HG03064 (cell line): ENCODE measurements at regions not wholly inside any gene's neighbourhood (a gene's known extent, or its start where the extent isn't known, plus 50 kb on each side); places are given as distances from the start of the nearest gene placed in this dataset.
A peak's percentile ranks its signal among the peaks of the same experiment; 100 is the strongest.

Source experiments
- ATAC-seq: cut with Tn5 transposase; IDR thresholded peaks from one replicate; pipeline ENCODE4 v1.9.1; 2021; ENCODE audit warnings: low read depth; ENCODE audit not compliant: unreplicated experiment

DNA sequence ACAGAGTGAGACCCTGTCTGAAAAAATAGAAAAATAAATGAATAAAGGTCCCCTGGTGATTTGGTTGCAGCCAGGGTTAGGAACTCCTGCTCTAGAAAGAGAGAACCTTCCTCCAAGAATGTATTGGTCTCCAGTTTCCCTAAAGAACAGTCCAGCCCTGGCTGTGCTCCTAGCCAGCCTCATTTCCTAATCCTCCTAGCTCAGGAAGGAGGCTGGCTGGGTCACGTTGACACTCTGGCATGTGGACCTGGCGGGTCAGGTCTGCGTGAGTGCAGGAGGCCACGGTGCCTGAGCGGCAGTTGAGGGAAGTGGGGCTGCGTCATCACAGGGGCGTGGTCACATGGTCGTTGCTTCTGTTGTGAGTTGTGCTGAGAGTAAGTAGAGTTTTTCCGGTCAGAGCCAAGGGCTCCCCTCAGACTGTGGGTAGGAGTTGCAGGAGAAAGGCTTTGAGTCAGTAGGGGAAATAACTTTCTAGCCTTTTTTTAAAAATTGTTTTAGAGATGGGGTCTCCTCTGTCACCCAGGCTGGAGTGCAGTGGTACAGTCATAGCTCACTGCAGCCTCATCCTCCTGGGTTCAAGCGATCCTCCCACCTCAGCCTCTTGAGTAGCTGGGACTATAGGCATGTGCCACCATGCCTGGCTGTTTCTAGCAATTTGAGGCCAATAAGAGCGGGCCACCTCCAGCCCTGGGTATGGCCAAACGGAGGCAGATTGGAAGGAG, 194.0 kb upstream of the CIBAR2 start:
- peak; percentile 50 for ATAC-seq

DNA sequence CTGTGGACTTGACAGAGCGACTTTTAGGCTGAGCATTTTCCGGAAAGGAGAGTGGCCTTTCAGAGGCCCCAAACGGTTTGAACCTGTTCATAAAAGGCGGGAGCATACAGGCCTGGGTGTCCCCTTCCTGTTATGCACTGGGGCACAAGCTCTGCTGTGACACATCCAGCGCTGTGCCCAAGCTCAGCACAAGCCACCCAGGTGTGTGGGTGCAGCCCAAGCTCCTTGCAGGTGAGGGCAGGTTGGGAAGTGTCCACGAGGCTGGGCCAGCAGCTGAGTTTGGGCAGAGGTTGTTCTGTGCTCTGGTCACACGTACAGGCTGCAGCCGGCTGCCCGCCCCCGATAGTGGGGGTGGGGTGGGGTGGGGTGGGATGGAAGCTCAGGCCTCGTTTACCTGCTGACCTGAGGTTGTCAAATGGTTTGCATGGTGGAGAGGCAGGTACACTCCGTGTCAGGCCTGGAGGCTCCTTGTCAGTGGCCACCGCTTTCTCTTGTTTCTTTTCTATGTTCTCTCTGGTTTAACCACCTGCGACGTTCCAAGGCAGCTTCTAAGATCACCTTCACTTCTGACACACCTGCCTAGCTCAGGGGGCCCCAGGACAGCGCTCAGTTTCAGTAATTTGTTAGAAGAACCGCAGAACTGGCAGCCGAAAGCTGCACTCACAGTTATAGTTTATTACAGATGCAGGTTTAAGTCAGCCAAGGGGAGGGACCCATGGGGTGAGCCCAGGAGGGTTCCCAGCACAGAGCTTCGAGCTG, 194.7 kb upstream of the CIBAR2 start:
- ATAC-seq: no peak

DNA sequence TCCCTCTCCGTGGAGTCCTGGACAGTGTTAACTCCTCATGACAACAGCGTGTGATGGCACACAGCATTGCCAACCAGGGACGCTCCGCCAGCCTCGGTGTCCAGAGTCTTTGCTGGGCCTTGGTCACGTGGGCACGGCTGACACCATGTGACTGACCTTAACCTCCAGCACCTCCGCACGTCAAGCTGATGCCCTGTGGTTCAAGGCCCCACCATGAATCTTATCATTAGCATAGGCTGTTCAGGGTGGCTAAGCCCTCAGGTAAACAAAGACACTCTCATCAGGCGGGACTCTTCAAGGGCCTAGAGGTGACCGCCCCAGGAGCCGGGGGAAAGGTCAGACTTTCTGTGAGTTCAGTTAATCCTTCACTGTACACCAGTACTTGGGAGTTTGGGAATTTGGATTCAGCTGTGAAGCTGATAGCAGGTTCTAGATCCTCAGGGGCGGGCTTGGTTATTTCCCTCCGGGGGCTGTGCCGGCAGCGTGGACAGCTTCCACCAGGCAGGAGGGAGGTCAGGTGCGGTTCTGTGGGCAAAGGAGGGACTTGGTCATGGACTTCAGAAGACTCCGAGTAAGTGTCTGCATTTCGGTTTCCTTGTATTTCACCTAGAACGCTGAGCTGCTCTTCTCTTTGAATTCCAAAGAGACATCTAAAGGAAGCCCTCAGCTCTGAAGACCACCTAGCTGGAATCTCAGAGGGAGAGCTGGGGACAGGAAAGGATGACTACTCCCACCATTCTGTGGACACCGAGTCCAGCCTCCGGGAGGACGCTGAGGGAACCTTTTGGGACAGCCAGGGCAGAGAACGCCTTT, 195.5 kb upstream of the CIBAR2 start:
- no peak for ATAC-seq

DNA sequence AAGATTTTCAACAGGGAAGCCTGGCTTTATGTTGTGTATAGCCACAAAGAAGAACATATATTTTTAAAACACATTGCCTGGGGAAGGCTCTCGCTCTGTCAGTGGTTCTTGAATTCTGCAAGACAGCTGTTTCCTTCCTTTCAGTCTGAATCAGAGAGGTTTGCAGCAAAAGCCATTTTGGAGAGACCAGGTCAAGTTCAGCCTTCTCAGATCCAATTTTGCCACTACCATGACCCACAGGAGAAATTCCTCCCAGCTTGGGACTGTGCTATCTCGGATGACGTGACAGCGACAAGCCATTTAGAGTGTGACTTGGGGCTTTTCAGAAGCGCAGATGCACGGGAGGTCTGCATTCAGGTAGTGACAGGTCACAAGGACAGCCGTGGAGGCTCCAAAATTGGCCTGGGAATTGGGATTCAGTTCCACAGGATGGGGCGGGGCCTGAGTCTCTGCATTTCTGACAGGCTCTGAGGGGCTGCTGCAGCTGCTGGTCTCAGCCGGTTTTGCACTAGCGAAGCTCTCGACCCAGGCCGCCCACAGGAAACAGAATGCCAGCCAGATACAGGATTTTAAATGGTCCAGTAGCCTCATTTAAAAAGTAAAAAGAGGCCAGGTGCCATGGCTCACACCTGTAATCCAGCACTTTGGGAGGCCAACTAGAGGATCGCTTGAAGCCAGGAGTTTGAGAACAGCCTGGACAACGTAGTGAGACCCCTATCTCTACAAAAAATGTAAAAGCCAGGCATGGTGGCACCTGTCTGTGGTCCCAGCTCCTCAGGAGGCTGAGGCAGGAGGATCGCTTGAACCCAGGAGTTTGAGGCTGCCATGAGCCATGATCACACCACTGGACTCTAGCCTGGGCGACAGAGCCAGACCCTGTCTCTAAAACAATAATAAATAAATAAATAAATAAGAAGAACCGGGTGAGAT, 196.6 kb upstream of the CIBAR2 start:
- no peak for ATAC-seq

DNA sequence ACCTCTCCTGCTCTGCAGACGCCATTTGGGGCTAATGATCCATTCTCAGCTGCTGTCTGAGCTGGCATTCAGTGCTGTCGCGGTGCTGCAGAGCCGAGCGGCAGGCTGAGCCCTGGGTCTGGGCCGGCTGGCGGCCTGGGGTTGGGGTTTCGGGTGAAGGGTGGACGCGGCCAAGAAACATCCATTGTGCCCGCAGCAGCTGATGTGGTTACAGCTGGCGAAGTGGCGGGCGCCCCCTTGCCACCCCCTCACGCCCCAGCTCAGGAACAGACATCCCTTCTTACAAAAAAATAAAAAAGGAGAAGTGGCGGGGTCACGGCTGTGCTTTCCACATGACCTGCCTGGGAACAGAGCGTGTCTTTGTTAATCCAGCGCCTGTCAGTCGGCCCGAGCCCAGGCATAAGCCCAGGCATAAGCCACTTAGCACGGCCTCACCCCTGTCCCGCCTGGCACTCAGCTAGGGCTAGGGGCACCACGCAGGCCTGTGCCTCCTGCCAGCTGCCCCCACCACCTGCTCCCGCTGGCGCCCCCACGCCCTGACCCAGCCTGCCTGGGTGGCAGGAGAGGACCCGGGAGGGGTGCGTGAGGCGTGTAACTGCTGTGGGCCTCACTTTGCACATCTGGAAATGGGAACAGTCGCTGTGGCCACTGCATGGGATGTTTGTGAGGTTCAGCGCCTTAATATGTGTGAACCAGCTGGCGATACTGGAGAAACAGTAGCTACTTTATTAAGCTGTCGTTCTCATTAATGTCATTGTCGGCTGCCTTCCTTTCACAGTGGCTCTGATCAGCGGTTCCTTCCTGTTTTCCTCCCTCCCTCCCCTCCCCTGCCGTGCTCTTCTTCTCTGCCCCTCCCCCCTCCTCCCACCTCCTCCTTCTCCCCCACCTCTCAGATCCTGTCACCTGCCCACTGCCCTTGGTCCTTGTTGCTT, 197.7 kb upstream of the CIBAR2 start:
- no peak for ATAC-seq

DNA sequence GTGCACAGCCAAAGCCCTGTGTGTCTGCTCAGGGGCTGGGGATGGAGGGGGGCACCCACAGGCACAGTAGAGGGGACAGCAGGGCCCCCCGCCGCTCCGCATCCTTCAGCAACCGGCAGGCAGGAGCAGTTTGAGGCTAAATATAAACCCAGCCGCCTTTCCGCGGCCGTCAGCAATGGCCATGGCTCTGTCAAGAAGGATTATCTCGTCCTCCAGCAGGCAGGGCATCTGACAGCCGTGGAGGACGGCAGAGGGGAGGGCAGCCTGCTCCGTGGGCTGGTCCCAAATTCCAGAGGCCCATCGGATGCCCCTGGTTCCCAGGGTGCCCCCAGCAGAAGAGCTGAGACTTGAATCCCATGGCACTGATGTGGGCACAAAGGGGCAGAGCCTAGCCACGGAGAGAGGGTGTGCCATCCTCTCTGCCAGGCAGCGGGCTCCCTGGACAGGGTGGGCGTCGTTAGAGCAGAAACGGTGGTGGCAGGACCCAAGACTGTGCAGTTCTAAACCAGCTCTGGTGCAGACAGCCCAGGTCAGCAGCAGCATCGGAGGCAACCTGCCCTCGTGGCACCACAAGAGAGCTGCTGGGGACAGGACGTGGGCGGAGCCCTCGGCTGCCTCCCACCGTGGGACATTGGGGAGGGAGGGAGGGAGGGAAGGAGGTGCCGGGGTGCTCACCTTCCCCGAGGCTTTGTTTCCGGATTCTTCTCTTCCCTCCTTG, 198.8 kb upstream of the CIBAR2 start:
- no peak for ATAC-seq

DNA sequence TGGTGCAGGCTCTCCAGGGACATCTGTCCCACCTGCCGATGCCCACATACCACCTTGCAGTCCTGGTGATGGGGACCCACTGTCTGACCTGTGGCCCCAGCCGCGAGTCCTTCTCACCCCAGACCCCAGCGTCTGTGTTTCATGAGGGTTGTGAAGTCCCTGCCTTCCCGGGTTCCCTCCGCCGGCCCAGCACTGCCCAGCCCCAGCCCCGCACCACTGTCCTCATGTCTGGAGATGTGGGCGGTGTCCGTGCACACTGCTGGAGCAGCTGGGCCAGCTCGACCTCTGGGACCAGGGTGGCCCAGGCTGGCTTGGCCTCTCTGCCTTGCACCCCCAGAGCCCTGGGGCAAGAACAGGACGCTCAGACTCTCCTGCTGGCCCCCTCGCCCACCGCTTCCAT, 199.5 kb upstream of the CIBAR2 start:
- no peak for ATAC-seq

DNA sequence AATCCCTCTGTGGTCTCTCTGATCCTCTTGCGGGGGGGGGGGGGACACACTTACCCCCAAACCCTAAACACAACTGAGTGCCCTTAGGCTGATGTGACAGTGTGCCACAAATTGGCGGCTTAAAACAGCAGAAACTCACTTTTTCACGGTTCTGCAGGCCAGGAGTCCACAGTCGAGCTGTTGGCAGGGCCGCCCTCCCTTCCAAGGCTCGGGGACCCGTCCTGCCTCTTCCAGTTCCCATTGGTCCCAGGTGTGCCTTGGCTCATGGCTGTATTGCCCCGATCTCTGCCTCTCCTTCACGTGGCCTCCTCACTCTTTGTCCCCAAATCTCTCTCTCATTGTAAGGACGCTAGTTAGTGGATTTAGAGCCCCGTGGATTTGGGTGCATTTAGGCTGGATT, 199.9 kb upstream of the CIBAR2 start:
- no peak for ATAC-seq

DNA sequence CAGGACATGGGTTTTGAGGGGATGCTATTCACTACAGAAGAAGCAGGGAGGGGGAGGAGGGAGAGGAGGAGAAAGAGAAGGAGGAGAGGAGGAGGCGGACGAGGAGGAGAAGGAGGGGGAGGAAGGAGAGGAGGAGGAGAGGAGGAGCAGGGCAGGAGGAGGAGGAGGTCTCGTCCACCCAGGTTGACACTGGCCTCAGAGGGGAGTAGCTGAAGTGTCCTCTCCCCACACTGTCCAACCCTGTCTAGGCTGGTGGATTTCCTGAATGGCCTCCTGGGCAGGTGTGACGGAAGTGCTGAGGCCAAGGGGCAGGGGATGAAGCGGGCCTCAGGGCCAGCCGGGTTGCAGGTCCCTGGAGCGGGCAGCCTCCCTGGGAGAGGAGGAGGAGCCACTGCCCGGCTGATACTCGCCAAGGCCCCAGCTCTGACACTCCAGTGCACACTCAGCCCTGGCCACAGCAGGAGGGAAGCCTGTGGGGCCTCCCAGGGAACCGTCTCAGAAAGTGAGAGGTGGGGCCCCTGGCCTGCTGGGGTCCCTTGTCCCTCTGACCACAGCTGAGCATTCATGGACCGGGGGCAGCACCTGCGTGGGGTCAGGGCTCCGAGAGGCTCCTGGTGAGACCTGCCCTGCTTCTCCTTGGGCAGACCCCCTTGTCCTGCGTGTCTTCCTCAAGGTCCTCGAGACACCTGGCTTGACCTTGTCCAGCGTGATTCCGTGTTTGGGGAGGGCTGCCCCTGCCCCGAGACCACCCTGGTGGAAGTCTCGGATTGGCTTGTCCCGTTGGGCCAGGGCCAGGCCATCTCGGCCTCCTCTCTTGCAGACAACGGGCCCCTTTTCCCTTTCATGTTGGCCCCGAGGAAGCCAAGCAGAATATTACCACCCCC, 200.6 kb upstream of the CIBAR2 start:
- no peak for ATAC-seq

DNA sequence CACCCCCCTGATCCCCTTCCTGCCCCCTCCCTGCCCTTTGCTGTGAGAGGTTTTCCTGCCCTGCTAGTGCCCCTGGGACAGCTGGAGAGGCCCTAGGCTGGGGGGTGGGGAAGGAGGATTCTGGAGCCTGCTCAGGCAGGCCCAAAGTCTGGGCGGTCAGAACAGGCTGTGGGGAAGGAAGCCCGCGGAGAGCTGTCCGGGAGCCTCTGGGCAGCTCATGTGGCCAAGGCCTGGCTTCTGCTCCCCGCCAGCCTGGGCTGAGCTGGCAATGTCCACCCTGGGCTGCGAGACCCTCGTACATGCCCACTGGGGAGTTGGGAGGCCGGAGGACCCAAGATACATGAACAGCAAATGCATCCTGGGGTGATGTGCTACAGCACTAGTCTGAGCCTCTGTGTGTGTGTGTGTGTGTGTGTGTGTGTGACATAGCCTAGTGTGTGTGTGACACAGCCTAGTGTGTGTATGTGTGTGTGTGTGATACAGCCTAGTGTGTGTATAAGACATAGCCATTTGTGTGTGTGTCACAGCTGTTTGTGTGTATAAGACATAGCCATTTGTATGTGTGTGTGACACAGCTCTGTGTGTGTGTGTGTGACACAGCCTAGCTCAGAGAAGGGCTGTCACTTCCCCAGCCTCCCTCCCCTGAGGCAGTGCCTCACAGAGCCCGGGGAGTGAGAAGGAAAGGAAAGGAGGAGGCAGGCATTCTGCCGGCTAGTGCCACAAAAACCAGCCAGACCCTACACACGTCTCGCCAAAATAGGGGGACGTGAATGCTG, 201.4 kb upstream of the CIBAR2 start:
- ATAC-seq: no peak

DNA sequence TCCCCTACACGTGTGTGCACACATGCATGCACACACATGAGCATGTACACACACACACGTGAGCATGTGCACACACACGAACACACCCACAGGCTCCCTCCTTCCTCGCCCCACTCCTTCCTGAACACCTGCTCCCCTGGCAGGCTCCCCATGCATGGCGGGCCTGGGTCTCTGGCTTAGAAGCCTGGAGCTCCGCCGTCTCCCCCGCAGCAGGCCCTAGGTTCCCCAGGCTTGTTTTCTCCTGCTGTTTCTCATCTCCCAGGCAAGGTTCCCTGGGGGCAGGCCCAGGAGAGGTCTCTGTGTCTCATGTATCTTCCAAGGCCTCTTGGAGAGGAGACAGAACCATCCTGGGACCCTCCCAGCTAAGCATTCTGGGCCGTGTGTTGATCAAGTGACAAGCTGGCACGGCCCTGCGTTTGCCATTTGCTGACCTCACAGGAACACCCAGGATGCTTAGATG, 202.3 kb upstream of the CIBAR2 start:
- no peak for ATAC-seq

DNA sequence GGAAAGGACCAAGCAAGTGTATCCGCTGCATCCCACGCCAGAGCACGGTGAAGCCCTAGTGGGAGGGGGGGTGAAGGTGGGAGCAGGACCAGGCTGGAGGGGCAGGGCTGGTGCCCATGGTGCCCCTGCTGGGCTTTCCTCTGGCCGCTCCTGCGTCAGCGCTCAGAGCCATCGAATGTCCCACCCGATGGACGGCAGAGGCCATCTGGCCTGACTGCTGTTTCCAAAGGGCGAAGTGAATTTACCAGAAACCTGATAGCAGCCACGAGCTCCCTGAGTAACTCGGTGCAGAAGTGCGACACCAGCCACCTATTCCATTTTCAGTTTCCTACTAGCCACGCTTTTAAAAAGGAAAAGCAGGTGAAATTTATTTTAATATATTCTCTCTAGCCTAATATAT, 203.6 kb upstream of the CIBAR2 start:
- no peak for ATAC-seq

DNA sequence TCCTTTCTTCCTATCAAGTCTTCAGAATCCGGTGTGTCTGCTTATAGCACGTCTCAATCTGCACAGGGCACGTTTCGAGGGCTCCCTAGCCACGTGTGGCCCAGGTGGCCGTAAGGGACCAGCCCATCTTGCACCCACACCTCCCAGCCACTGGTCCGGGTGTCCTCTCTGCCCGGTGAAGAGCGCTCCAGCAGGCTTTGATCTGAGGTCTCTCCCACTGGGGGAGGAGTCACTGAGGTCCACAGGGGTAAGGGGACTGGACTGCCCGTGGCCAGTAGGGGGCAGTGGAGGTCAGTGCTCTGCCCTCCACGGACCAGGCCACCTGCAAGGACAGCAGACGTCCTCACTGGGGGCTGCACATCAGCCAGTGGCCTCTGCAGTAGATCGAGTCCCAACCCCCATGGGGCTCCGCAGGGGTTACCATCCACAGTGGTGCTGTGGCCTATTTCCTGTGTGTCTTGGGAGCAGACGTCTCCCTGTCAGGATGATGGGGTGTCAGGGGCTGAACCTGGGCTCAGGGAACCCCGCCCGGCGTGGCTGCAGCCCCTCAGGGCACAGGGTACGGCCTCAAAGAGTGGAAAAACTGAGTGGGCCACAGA, 204.1 kb upstream of the CIBAR2 start:
- no peak for ATAC-seq

DNA sequence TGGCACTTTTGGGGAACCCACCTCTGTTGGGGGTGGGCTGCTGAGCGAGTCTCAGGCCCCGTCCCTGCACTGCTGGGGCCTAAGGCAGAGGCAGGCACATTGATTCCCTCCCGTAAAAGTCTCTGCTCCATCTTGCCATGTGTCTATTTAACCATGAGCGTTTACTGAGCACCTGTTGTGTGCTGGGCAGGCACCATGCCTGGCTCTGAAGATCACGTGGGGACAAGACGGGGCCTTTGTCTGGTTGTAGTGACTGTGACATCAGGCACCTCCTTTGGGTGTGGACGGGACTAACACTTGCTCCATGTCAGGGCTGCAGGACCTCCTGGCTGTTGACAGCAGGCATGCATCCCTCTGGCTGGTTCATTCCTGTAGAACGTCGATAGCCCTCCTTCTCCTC, 204.7 kb upstream of the CIBAR2 start:
- no peak for ATAC-seq

DNA sequence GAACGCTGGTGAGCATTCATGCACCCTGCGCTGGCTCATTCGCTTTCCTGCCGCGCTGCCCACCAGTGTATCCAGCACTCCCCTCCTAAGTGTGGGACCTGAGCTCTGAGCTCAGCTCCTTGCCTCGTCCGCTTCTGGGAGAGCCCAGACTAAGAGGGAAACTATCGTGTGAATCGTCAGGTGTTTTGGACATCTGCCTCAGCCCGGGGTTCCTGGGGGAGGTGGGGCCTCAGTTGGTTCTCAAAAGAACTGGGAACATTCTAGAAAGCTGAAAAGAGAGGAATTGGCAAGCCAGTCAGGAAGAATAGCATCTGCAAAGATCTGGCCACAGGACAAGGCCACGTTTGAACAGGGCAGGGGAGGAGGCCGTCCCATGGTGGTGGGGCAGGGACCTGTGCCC, 205.4 kb upstream of the CIBAR2 start:
- no peak for ATAC-seq

DNA sequence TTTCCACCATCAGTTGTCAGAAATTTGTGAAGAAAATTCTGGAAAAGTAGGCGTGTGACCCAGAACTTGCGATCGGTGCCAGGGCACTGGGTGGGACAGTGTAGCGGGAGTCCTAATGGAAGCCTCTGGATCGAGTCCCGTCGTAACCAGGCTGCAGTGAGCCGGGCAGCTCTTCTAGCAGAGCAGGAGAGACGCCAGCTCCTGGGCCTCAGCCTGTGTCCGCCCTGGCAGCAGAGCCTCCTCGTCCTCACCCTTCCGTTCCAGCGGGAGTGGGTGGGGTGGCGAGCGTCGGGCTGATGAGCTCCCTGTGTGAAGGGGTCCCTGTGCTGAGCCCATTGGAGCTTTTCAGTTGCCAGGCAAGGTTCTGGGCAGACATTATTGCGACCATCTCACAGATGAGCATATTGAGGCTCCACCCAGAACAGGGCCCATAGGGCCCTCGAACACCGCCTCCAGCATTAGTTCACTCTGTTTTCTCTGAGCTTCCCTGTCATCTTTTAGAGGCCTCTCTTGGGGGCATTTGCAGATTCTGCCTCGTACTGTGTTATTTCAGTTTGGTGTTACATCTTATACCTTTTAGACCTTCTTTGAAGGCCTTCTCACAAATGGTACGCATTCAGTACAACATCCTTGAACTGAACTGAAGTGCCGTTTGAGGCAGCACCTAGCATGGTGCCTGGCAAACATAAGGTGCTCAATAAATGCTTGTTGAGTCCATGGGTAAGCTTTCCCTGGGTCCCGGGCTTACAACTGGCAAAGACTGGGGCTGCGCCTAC, 207.1 kb upstream of the CIBAR2 start:
- ATAC-seq: no peak
